ENCODE measurements at regions not wholly inside any gene's neighbourhood (a gene's known extent, or its start where the extent isn't known, plus 50 kb on each side); places are given as distances from the start of the nearest gene placed in this dataset.

DNA sequence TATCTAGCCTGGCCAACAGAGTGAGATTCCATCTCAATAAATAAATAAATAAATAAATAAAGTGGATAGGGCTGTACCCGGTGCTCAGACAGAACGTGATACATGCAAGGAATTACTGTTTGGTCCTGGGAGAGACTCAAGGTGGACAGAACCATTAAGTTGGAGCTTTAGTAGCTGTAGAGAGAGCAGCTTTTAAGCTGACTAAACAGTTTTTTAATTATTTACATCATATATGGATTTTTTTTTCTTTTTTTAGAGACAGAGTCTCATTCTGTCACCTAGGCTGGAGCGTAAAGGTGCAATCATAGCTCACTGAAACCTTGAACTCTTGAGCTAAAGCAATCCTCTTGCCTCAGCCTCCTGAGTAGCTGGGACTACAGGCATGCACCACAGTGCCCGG, 92.5 kb upstream of the ATP6AP2 start:
- TF ChIP-seq, protein P1, sequence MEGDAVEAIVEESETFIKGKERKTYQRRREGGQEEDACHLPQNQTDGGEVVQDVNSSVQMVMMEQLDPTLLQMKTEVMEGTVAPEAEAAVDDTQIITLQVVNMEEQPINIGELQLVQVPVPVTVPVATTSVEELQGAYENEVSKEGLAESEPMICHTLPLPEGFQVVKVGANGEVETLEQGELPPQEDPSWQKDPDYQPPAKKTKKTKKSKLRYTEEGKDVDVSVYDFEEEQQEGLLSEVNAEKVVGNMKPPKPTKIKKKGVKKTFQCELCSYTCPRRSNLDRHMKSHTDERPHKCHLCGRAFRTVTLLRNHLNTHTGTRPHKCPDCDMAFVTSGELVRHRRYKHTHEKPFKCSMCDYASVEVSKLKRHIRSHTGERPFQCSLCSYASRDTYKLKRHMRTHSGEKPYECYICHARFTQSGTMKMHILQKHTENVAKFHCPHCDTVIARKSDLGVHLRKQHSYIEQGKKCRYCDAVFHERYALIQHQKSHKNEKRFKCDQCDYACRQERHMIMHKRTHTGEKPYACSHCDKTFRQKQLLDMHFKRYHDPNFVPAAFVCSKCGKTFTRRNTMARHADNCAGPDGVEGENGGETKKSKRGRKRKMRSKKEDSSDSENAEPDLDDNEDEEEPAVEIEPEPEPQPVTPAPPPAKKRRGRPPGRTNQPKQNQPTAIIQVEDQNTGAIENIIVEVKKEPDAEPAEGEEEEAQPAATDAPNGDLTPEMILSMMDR (IDR thresholded peaks at IDR 0.05; ENCODE audit: insufficient read depth, low read length, poor library complexity, severe bottlenecking), result no peak
- TF ChIP-seq EZH2phosphoT487 (conservative IDR thresholded peaks at IDR 0.05; ENCODE audit: low read length), result no peak

Data from SU-DHL-6 (cell line).